GM20000 (cell line): ENCODE measurements at regions not wholly inside any gene's neighbourhood (a gene's known extent, or its start where the extent isn't known, plus 50 kb on each side); places are given as distances from the start of the nearest gene placed in this dataset.

Source experiments
- DNase-seq: peaks from one replicate; pipeline ENCODE4 v3.0.0; 2012; ENCODE audit warnings: low spot score
- TF ChIP-seq, protein P1 (sequence below): IDR thresholded peaks from 2 replicates; pipeline ENCODE4 v1.5.1; 2012; ENCODE audit warnings: mild to moderate bottlenecking, control low read depth; ENCODE audit errors: extremely low read depth, missing control alignments

GRCh38 chr1:30407865-30408580 lies 315.4 kb downstream of the MATN1 start:
- TF ChIP-seq, protein P1, sequence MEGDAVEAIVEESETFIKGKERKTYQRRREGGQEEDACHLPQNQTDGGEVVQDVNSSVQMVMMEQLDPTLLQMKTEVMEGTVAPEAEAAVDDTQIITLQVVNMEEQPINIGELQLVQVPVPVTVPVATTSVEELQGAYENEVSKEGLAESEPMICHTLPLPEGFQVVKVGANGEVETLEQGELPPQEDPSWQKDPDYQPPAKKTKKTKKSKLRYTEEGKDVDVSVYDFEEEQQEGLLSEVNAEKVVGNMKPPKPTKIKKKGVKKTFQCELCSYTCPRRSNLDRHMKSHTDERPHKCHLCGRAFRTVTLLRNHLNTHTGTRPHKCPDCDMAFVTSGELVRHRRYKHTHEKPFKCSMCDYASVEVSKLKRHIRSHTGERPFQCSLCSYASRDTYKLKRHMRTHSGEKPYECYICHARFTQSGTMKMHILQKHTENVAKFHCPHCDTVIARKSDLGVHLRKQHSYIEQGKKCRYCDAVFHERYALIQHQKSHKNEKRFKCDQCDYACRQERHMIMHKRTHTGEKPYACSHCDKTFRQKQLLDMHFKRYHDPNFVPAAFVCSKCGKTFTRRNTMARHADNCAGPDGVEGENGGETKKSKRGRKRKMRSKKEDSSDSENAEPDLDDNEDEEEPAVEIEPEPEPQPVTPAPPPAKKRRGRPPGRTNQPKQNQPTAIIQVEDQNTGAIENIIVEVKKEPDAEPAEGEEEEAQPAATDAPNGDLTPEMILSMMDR: no peak
- DNase-seq: no peak

- TF ChIP-seq, protein P1: no peak
Measured at GRCh38 chr1:30406996-30407864, 316.2 kb downstream of the MATN1 start.

GRCh38 chr1:30405631-30406212 lies 317.7 kb downstream of the MATN1 start:
- TF ChIP-seq, protein P1: no peak
- DNase-seq: no peak

More at GRCh38 chr1:30406996-30407864, 316.2 kb downstream of the MATN1 start:
- DNase-seq: no peak

GRCh38 chr1:30405081-30405480 lies 318.3 kb downstream of the MATN1 start:
- DNase-seq: no peak
- TF ChIP-seq, protein P1: no peak

GRCh38 chr1:30404341-30404740 lies 319.0 kb downstream of the MATN1 start:
- TF ChIP-seq, protein P1: no peak
- DNase-seq: no peak

- TF ChIP-seq, protein P1: no peak
- DNase-seq: no peak
Measured at GRCh38 chr1:30403726-30404125, 319.7 kb downstream of the MATN1 start.
